ENCODE measurements at regions not wholly inside any gene's neighbourhood (a gene's known extent, or its start where the extent isn't known, plus 50 kb on each side); places are given as distances from the start of the nearest gene placed in this dataset.
"Not testable (repeated sequence)": the region's sequence is repeated elsewhere in the genome, so short reads cannot be mapped to it uniquely, and the experiment has no call there.

GRCh38 chr5:152052470-152052869, 127.8 kb upstream of the GLRA1 start:
- intact Hi-C loops (cut with DNase I; ENCODE audit: low total_unique reads) = no loop called here
- WGBS, 2 donors = 52 to 77% methylated on average over 3 of the region's 3 CpGs

GRCh38 chr5:152051499-152052454, 127.1 kb upstream of the GLRA1 start:
- 58 to 66% methylated on average over 7 to 10 of the region's 10 CpGs for WGBS, 2 donors
- Histone ChIP-seq H3K36me3 (ENCODE audit: low read depth, missing control alignments) (no peaks in the 10 kb centered on the region), H3K27ac (no peak overlapping the region), H3K9me3 (no peaks in the 10 kb centered on the region), H3K4me3 (no peak overlapping the region), H3K27me3 (no peaks in the 10 kb centered on the region), H3K4me1 (no peaks in the 10 kb centered on the region)
- intact Hi-C loops (cut with DNase I; ENCODE audit: low total_unique reads) = no loop called here
- TF ChIP-seq CTCF (IDR thresholded peaks at IDR 0.05) (no peak), POLR2A (IDR thresholded peaks at IDR 0.05) (no peak)
- DNase-seq = no peak

More at GRCh38 chr5:152052470-152052869, 127.8 kb upstream of the GLRA1 start:
- Histone ChIP-seq H3K27ac (no peak overlapping the region), H3K9me3 (no peaks in the 10 kb centered on the region), H3K4me1 (no peaks in the 10 kb centered on the region), H3K4me3 (no peak overlapping the region), H3K36me3 (ENCODE audit: low read depth, missing control alignments) (no peaks in the 10 kb centered on the region), H3K27me3 (no peaks in the 10 kb centered on the region)
- DNase-seq = no peak
- TF ChIP-seq POLR2A (IDR thresholded peaks at IDR 0.05) (no peak), CTCF (IDR thresholded peaks at IDR 0.05) (no peak)

GRCh38 chr5:152046361-152046760, 121.7 kb upstream of the GLRA1 start:
- H3K9me3 ChIP-seq = no peaks in the 10 kb centered on the region
- TF ChIP-seq CTCF (IDR thresholded peaks at IDR 0.05) (no peak), POLR2A (IDR thresholded peaks at IDR 0.05) (no peak)
- intact Hi-C loops (cut with DNase I; ENCODE audit: low total_unique reads) = no loop called here
- WGBS, 2 donors = 71 to 78% methylated on average over 4 of the region's 4 CpGs
- H3K27me3 ChIP-seq = no peaks in the 10 kb centered on the region
- DNase-seq = no peak
- H3K4me3 ChIP-seq = no peak overlapping the region
- H3K4me1 ChIP-seq = no peaks in the 10 kb centered on the region
- no peak overlapping the region for H3K27ac ChIP-seq
- H3K36me3 ChIP-seq (ENCODE audit: low read depth, missing control alignments) = no peaks in the 10 kb centered on the region

GRCh38 chr5:152038856-152039255, 114.2 kb upstream of the GLRA1 start:
- H3K27ac ChIP-seq; DNase-seq; H3K36me3 ChIP-seq (ENCODE audit: low read depth, missing control alignments); H3K4me1 ChIP-seq; H3K4me3 ChIP-seq; H3K27me3 ChIP-seq; H3K9me3 ChIP-seq; intact Hi-C loops (cut with DNase I; ENCODE audit: low total_unique reads): not testable (repeated sequence)
- WGBS, 2 donors = 80 to 88% methylated on average over 2 of the region's 2 CpGs

GRCh38 chr5:152026328-152027024, 101.8 kb upstream of the GLRA1 start:
- DNase-seq; H3K36me3 ChIP-seq (ENCODE audit: low read depth, missing control alignments); H3K4me3 ChIP-seq; intact Hi-C loops (cut with DNase I; ENCODE audit: low total_unique reads); H3K4me1 ChIP-seq; H3K27me3 ChIP-seq; H3K27ac ChIP-seq; H3K9me3 ChIP-seq: not testable (repeated sequence)
- WGBS, 2 donors = 74 to 79% methylated on average over 8 to 9 of the region's 9 CpGs

Measured in testis (tissue), 2 donors.